Small intestine (tissue), 7 donors: ENCODE measurements at regions not wholly inside any gene's neighbourhood (a gene's known extent, or its start where the extent isn't known, plus 50 kb on each side); places are given as distances from the start of the nearest gene placed in this dataset.

ENCODE experiments used
- DNase-seq, 2 donors: peaks; one replicate each; pipeline versions ENCODE4 v3.0.0 to v3.0.0-alpha.2; 2013
- FAIRE-seq: peaks from 2 replicates; lab custom pipeline; 2012; peaks lifted over from hg19 to GRCh38; lab: Jason Lieb, UNC
- H3K27ac ChIP-seq, 3 donors: one replicate each; pipeline ENCODE4 v1.5.1; 2013; ENCODE audit warnings: low read length in 2 of 3, mild to moderate bottlenecking in 2 of 3, control low read depth in 1 of 3, inconsistent platforms in 1 of 3, low read depth in 1 of 3, moderate library complexity in 1 of 3
- H3K27me3 ChIP-seq, 3 donors: one replicate each; pipeline ENCODE4 v1.6.1; 2013; ENCODE audit warnings: low read length in 3 of 3, inconsistent platforms in 1 of 3; ENCODE audit not compliant: control insufficient read depth in 3 of 3, insufficient read depth in 3 of 3
- H3K36me3 ChIP-seq, 3 donors: one replicate each; pipeline ENCODE4 v1.6.1; 2013; ENCODE audit warnings: low read length in 3 of 3, inconsistent platforms in 1 of 3, low read depth in 1 of 3, mild to moderate bottlenecking in 1 of 3, moderate library complexity in 1 of 3; ENCODE audit not compliant: control insufficient read depth in 3 of 3, insufficient read depth in 2 of 3
- H3K4me1 ChIP-seq, 3 donors: one replicate each; pipeline ENCODE4 v1.6.1; 2013; ENCODE audit warnings: low read length in 2 of 3, inconsistent platforms in 1 of 3, low read depth in 1 of 3, mild to moderate bottlenecking in 1 of 3, moderate library complexity in 1 of 3; ENCODE audit not compliant: control insufficient read depth in 3 of 3, insufficient read depth in 2 of 3
- H3K4me3 ChIP-seq, 3 donors: one replicate each; pipeline ENCODE4 v1.5.1; 2013; ENCODE audit warnings: low read length in 3 of 3, control low read depth in 1 of 3, inconsistent platforms in 1 of 3, low read depth in 1 of 3, mild to moderate bottlenecking in 1 of 3, moderate library complexity in 1 of 3
- H3K9me3 ChIP-seq, 2 donors: one replicate each; pipeline ENCODE4 v1.6.1; 2013; ENCODE audit warnings: low read depth in 1 of 2, low read length in 1 of 2; ENCODE audit not compliant: control insufficient read depth in 2 of 2, insufficient read depth in 1 of 2
- WGBS, 3 donors: extraction: QIAGEN DNeasy Blood & Tissue Kit; methylation state at CpG; one replicate each; pipeline ENCODE4 v1.1.7; 2013; 5-methylcytosine and 5-hydroxymethylcytosine counted together
- donor health status: healthy with polysubstance abuse.
- donor health status: control.
- donor health status: control.
- donor health status: Bipolar disorder and iron deficiency.
- donor health status: healthy.

- H3K4me1 ChIP-seq: peaks cover 0 to 6% (median 0%) of the 10 kb centered on the region in 3 donors
- peaks cover 0 to 5% of the 10 kb centered on the region in 2 donors for H3K9me3 ChIP-seq
- no peak overlapping the region for H3K4me3 ChIP-seq
- DNase-seq (no peak), FAIRE-seq (no peak)
- no peak overlapping the region for H3K27ac ChIP-seq
- no peaks in the 10 kb centered on the region for H3K36me3 ChIP-seq
- H3K27me3 ChIP-seq: no peaks in the 10 kb centered on the region
- 69 to 80% (median 78%) methylated on average over 4 of the region's 4 CpGs for WGBS, 3 donors
Observed at GRCh38 chr5:68771221-68771620, 322.6 kb upstream of the SLC30A5 start.

GRCh38 chr5:68771732-68772131 lies 322.1 kb upstream of the SLC30A5 start:
- H3K27me3 ChIP-seq: no peaks in the 10 kb centered on the region
- no peak overlapping the region for H3K4me3 ChIP-seq
- peaks cover 0 to 5% of the 10 kb centered on the region in 2 donors for H3K9me3 ChIP-seq
- H3K4me1 ChIP-seq: peaks cover 0 to 10% (median 0%) of the 10 kb centered on the region in 3 donors
- no peaks in the 10 kb centered on the region for H3K36me3 ChIP-seq
- no peak for DNase-seq
- 66 to 81% (median 73%) methylated on average over 3 of the region's 3 CpGs for WGBS, 3 donors
- FAIRE-seq: no peak
- H3K27ac ChIP-seq: no peak overlapping the region

DNA sequence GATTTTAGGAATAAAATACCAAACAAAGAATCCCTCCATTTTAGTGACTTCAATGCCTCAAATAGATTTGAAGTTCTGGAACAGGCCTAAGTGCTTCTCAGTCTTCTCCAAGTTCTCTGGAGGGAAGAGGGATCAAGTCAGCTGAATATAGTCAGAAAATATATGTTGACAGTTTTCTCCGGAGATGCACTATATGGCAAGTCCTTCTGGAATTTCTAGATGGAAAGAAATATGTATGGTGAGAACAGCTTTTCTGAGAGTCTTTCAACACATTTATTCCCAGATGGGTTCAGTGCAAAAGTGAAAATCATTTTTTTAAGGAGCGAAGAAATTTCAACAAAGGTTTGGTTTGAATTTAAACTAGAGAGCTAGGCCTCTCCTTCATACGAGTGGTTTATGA lies 317.4 kb upstream of the SLC30A5 start:
- Histone ChIP-seq H3K36me3 (no peaks in the 10 kb centered on the region), H3K27ac (peak overlapping the region in 1 of 3 donors; percentile 86), H3K27me3 (no peaks in the 10 kb centered on the region), H3K4me3 (no peak overlapping the region), H3K9me3 (peaks cover 0 to 5% of the 10 kb centered on the region in 2 donors), H3K4me1 (peaks cover 0 to 21% (median 2%) of the 10 kb centered on the region in 3 donors)
- no peak for DNase-seq
- 86 to 93% (median 89%) methylated on average over 3 of the region's 3 CpGs for WGBS, 3 donors
- no peak for FAIRE-seq

DNA sequence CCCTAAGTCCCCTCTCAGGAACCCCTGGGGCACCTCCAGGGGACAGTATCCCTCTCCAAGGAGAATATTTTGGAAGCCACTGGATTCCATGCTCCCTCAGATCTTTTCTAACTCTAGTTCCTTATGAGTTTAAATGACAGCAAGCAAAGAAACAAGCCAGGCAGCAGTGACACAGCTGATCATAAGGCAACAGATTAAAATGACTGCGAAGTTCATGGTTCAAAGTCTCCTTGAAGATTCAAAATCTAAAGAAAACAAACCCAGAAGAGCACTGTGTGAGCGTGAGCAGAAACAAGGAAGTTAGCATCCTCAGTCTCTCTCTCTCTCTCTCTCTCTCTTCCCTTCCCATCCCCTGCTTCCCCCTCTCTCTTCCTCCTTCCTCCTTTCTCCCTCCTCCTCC lies 316.7 kb upstream of the SLC30A5 start:
- Histone ChIP-seq H3K4me1 (peaks cover 0 to 21% (median 2%) of the 10 kb centered on the region in 3 donors), H3K36me3 (no peaks in the 10 kb centered on the region), H3K9me3 (peaks cover 0 to 5% of the 10 kb centered on the region in 2 donors), H3K27ac (peak overlapping the region in 2 of 3 donors; percentile 21 to 86), H3K4me3 (no peak overlapping the region), H3K27me3 (no peaks in the 10 kb centered on the region)
- WGBS, 3 donors: 14 to 63% (median 16%) methylated on average over 2 of the region's 2 CpGs
- FAIRE-seq (no peak), DNase-seq (peak; percentile 63 to 79)

DNA sequence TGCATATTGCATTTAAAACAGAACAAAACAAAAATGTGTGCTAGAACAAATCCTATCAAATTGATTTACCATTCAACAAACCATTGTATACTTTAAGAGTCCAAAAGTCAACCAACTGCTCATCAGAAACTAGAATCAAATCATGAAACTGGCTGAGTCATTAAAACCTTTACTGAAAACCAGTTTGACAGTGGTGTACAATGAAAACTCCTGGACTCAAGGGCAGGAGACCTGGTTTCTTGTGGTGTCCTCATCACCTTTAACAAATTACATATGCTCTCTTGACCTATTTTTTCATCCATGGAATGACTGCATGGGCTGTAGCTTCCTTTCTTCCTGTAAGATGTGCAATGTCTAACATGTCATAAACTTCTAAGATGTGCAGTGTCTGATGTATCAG lies 315.3 kb upstream of the SLC30A5 start:
- no peaks in the 10 kb centered on the region for H3K27me3 ChIP-seq
- H3K9me3 ChIP-seq: peaks cover 0 to 5% of the 10 kb centered on the region in 2 donors
- H3K27ac ChIP-seq: peak overlapping the region in 1 of 3 donors; percentile 86
- FAIRE-seq: no peak
- H3K36me3 ChIP-seq: no peaks in the 10 kb centered on the region
- no peak overlapping the region for H3K4me3 ChIP-seq
- DNase-seq: peak; percentile 54 to 56
- peaks cover 0 to 21% (median 2%) of the 10 kb centered on the region in 3 donors for H3K4me1 ChIP-seq

DNA sequence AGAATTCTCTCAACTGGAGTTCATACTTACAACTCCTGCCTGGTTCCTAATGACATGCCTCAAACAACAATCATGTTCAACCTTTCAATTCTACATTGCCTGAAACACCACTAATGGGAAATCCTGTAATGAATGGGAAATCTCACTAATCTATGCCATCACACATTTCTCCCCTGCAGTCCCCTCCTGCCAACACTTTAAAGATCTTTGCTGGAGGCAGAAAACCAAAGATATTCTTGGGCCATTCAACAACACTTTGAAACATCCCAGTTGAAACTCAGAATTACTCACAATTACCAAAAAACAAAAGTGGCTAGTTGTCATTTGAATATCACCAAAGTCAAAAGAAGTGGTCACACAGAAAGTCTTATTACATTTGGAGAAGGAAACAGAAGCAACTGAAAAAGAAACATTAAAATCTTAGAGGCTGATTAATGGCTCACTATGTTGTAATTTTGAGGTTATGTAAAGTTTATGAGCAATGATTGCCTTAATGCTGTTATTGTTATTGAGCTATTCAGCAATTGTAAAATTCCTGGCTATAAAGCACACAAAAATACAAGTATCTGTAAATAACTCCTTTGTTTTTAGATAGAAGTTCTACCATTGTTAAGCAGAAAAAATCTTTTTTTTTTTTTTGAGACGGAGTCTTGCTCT lies 313.4 kb upstream of the SLC30A5 start:
- no peaks in the 10 kb centered on the region for H3K36me3 ChIP-seq
- H3K9me3 ChIP-seq: no peaks in the 10 kb centered on the region
- H3K4me3 ChIP-seq: no peak overlapping the region
- FAIRE-seq: no peak
- no peak overlapping the region for H3K27ac ChIP-seq
- peaks cover 0 to 21% (median 2%) of the 10 kb centered on the region in 3 donors for H3K4me1 ChIP-seq
- WGBS, 3 donors: 78 to 84% (median 80%) methylated on average over 1 of the region's 1 CpG
- no peak for DNase-seq
- no peaks in the 10 kb centered on the region for H3K27me3 ChIP-seq

- Histone ChIP-seq H3K4me1 (no peaks in the 10 kb centered on the region), H3K36me3 (no peaks in the 10 kb centered on the region), H3K9me3 (peaks cover 0 to 11% of the 10 kb centered on the region in 2 donors), H3K4me3 (no peak overlapping the region), H3K27me3 (no peaks in the 10 kb centered on the region), H3K27ac (no peak overlapping the region)
- 3 to 62% (median 23%) methylated on average over 1 of the region's 1 CpG for WGBS, 3 donors
- no peak for DNase-seq
- no peak for FAIRE-seq
Observed at GRCh38 chr5:68793074-68793473, 300.7 kb upstream of the SLC30A5 start.

- Histone ChIP-seq H3K27me3 (no peaks in the 10 kb centered on the region), H3K9me3 (peaks cover 0 to 11% of the 10 kb centered on the region in 2 donors), H3K36me3 (no peaks in the 10 kb centered on the region), H3K4me3 (no peak overlapping the region), H3K4me1 (no peaks in the 10 kb centered on the region), H3K27ac (no peak overlapping the region)
- DNase-seq (no peak), FAIRE-seq (no peak)
- 78 to 91% (median 83%) methylated on average over 4 of the region's 4 CpGs for whole genome bisulfite sequencing, 3 donors
Observed at GRCh38 chr5:68793993-68794392, 299.8 kb upstream of the SLC30A5 start.

GRCh38 chr5:68795190-68795589 lies 298.6 kb upstream of the SLC30A5 start:
- Histone ChIP-seq H3K36me3 (no peaks in the 10 kb centered on the region), H3K4me3 (no peak overlapping the region), H3K27me3 (no peaks in the 10 kb centered on the region), H3K9me3 (peaks cover 0 to 11% of the 10 kb centered on the region in 2 donors), H3K27ac (no peak overlapping the region), H3K4me1 (no peaks in the 10 kb centered on the region)
- 80 to 87% (median 80%) methylated on average over 6 of the region's 6 CpGs for WGBS, 3 donors
- no peak for DNase-seq
- FAIRE-seq: no peak
